GM23338 (cell line): ENCODE measurements at regions not wholly inside any gene's neighbourhood (a gene's known extent, or its start where the extent isn't known, plus 50 kb on each side); places are given as distances from the start of the nearest gene placed in this dataset.

Source experiments
- ATAC-seq: fragments of 200-7000 bp; cut with Tn5 transposase; 3 replicates; pipeline ENCODE4 v1.9.1; 2020
- DNase-seq: peaks from one replicate; pipeline ENCODE4 v3.0.0-alpha.2; 2015; ENCODE audit warnings: low spot score
- H2AFZ ChIP-seq: fragments of 200-600 bp; sonication (generic); 2 replicates; pipeline ENCODE4 v1.8.0; 2016; ENCODE audit warnings: antibody characterized with exemption, mild to moderate bottlenecking, moderate library complexity
- H3F3A ChIP-seq: fragments of 200-600 bp; sonication (generic); replicated peaks from 2 replicates; pipeline ENCODE4 v1.8.0; 2017; ENCODE audit warnings: antibody characterized with exemption, mixed run types, low read depth
- H3K27ac ChIP-seq: fragments of 200-600 bp; sonication (generic); 2 replicates; pipeline ENCODE4 v1.6.1; 2016; ENCODE audit warnings: low read depth
- H3K27me3 ChIP-seq: fragments of 200-600 bp; sonication (generic); 2 replicates; pipeline ENCODE4 v1.8.0; 2016; ENCODE audit warnings: mild to moderate bottlenecking, mixed run types, moderate library complexity; ENCODE audit not compliant: insufficient read depth
- H3K36me3 ChIP-seq: fragments of 200-600 bp; sonication (generic); 2 replicates; pipeline ENCODE4 v1.8.0; 2016; ENCODE audit warnings: mild to moderate bottlenecking; ENCODE audit not compliant: insufficient read depth
- H3K4me1 ChIP-seq: fragments of 200-600 bp; sonication (generic); 2 replicates; pipeline ENCODE4 v1.8.0; 2016; ENCODE audit warnings: mild to moderate bottlenecking, moderate library complexity; ENCODE audit not compliant: insufficient read depth
- H3K4me2 ChIP-seq: fragments of 200-600 bp; sonication (generic); 2 replicates; pipeline ENCODE4 v1.7.1; 2017; ENCODE audit warnings: mixed run types
- H3K4me3 ChIP-seq: fragments of 200-600 bp; sonication (generic); 2 replicates; pipeline ENCODE4 v1.6.1; 2016; ENCODE audit warnings: mixed run types
- H3K79me2 ChIP-seq: fragments of 200-600 bp; sonication (generic); replicated peaks from 2 replicates; pipeline ENCODE4 v1.8.0; 2017; ENCODE audit warnings: mild to moderate bottlenecking; ENCODE audit not compliant: insufficient read depth
- H3K9me2 ChIP-seq: fragments of 200-600 bp; sonication (generic); 2 replicates; pipeline ENCODE4 v1.8.0; 2017; ENCODE audit not compliant: insufficient read depth
- H4K20me1 ChIP-seq: fragments of 200-600 bp; sonication (generic); replicated peaks from 2 replicates; pipeline ENCODE4 v1.8.0; 2017; ENCODE audit warnings: mild to moderate bottlenecking; ENCODE audit not compliant: insufficient read depth
- H3K27ac Mint-ChIP-seq: 2 replicates; pipeline ENCODE4 v1.8.0; 2020; ENCODE audit warnings: inconsistent platforms, mild to moderate bottlenecking, moderate library complexity, mixed read lengths
- H3K27me3 Mint-ChIP-seq: 3 replicates; pipeline ENCODE4 v1.8.0; 2022; ENCODE audit warnings: low read depth, mild to moderate bottlenecking, moderate library complexity, mixed read lengths, inconsistent platforms; ENCODE audit not compliant: insufficient read depth, poor library complexity
- H3K36me3 Mint-ChIP-seq: 3 replicates; pipeline ENCODE4 v1.8.0; 2021; ENCODE audit warnings: low read depth, mild to moderate bottlenecking, inconsistent platforms, moderate library complexity, mixed read lengths
- H3K4me1 Mint-ChIP-seq: 3 replicates; pipeline ENCODE4 v1.8.0; 2020; ENCODE audit warnings: mild to moderate bottlenecking, inconsistent platforms, mixed read lengths
- H3K4me3 Mint-ChIP-seq: 3 replicates; pipeline ENCODE4 v1.8.0; 2021; ENCODE audit warnings: moderate library complexity, mild to moderate bottlenecking, inconsistent platforms, mixed read lengths
- H3K9me3 Mint-ChIP-seq: 3 replicates; pipeline ENCODE4 v1.8.0; 2020; ENCODE audit warnings: moderate library complexity, mild to moderate bottlenecking, inconsistent platforms, mixed read lengths
- CREB1 ChIP-seq: fragments of 250-450 bp; sonication (Bioruptor Pico); IDR thresholded peaks from 2 replicates; pipeline ENCODE4 v1.5.0; 2020; ENCODE audit warnings: low read depth, mild to moderate bottlenecking, moderate library complexity
- CTCF ChIP-seq, 2 experiments: fragments of 200-600 bp in 1 of 2; sonication (generic) in 1 of 2; conservative IDR thresholded peaks; 2 replicates each; pipeline versions ENCODE4 v1.5.1 to v1.6.1; 2016 to 2017; ENCODE audit warnings: antibody characterized with exemption in 2 of 2, low read depth in 2 of 2, mild to moderate bottlenecking in 2 of 2, moderate library complexity in 1 of 2
- ETS1 ChIP-seq: IDR thresholded peaks from 2 replicates; pipeline ENCODE4 v1.6.1; 2016; ENCODE audit warnings: antibody characterized with exemption
- EZH2 ChIP-seq: fragments of 200-600 bp; sonication (generic); IDR thresholded peaks from one replicate; pipeline ENCODE4 v1.8.0; 2017; ENCODE audit warnings: antibody characterized with exemption, mild to moderate bottlenecking, low read depth; ENCODE audit not compliant: unreplicated experiment
- EZH2phosphoT487 ChIP-seq: fragments of 200-600 bp; sonication (generic); IDR thresholded peaks from one replicate; pipeline ENCODE4 v1.8.1; 2018; ENCODE audit warnings: antibody characterized with exemption; ENCODE audit not compliant: unreplicated experiment
- JUNB ChIP-seq: IDR thresholded peaks from one replicate; pipeline ENCODE4 v1.6.1; 2016; ENCODE audit warnings: antibody characterized with exemption; ENCODE audit not compliant: unreplicated experiment
- NANOG ChIP-seq: IDR thresholded peaks from 2 replicates; pipeline ENCODE4 v1.6.1; 2016; ENCODE audit warnings: antibody characterized with exemption, borderline replicate concordance
- POLR2AphosphoS5 ChIP-seq: IDR thresholded peaks from 2 replicates; pipeline ENCODE4 v1.6.1; 2016; ENCODE audit warnings: antibody characterized with exemption, low read depth
- REST ChIP-seq: IDR thresholded peaks from one replicate; pipeline ENCODE4 v1.6.1; 2018; ENCODE audit warnings: antibody characterized with exemption; ENCODE audit not compliant: unreplicated experiment
- STAT1 ChIP-seq: IDR thresholded peaks from one replicate; pipeline ENCODE4 v1.6.1; 2016; ENCODE audit warnings: antibody characterized with exemption; ENCODE audit not compliant: unreplicated experiment
- ZNF114 ChIP-seq: fragments of 250-450 bp; sonication (Bioruptor Pico); IDR thresholded peaks from 2 replicates; pipeline ENCODE4 v1.5.0; 2020; ENCODE audit warnings: mild to moderate bottlenecking, moderate library complexity
- ZNF331 ChIP-seq: fragments of 250-450 bp; sonication (Bioruptor Pico); IDR thresholded peaks from 2 replicates; pipeline ENCODE4 v1.5.0; 2020; ENCODE audit warnings: low read depth, mild to moderate bottlenecking, moderate library complexity
- ZNF462 ChIP-seq: fragments of 250-450 bp; sonication (Bioruptor Pico); IDR thresholded peaks from 2 replicates; pipeline ENCODE4 v1.5.0; 2020; ENCODE audit warnings: mild to moderate bottlenecking, moderate library complexity

GRCh38 chr5:35297755-35298154 lies 67.5 kb upstream of the PRLR start:
- Mint-ChIP-seq H3K9me3 (peaks cover 6% of the 10 kb centered on the region; the same call in 1 of the 3 replicates), H3K27ac (no peak overlapping the region), H3K4me3 (no peak overlapping the region), H3K36me3 (no peaks in the 10 kb centered on the region; the same call in 2 of the 3 replicates), H3K4me1 (no peaks in the 10 kb centered on the region; the same call in 2 of the 3 replicates), H3K27me3 (no peaks in the 10 kb centered on the region)
- H3F3A ChIP-seq: no peaks in the 10 kb centered on the region
- no peaks in the 10 kb centered on the region for H3K27me3 ChIP-seq
- no peak overlapping the region for H3K4me2 ChIP-seq
- H3K4me3 ChIP-seq: no peak overlapping the region
- no peaks in the 10 kb centered on the region for H3K79me2 ChIP-seq
- DNase-seq: no peak
- peaks cover 6% of the 10 kb centered on the region for H3K9me2 ChIP-seq
- no peak overlapping the region for H2AFZ ChIP-seq
- no peak overlapping the region for H3K27ac ChIP-seq
- ATAC-seq: no peak
- H3K4me1 ChIP-seq: no peaks in the 10 kb centered on the region
- TF ChIP-seq CTCF (conservative IDR thresholded peaks at IDR 0.05; ENCODE audit: low read depth in 2 of 2): no peak
- TF ChIP-seq ZNF331 (CRISPR knock-in tag): no peak
- TF ChIP-seq EZH2: no peak
- no peak for TF ChIP-seq NANOG
- no peak for TF ChIP-seq EZH2phosphoT487
- TF ChIP-seq REST: no peak
- no peak for TF ChIP-seq ZNF462 (CRISPR knock-in tag)
- no peak for TF ChIP-seq POLR2AphosphoS5
- TF ChIP-seq CREB1: no peak
- TF ChIP-seq ETS1: no peak
- no peak for TF ChIP-seq JUNB
- no peak for TF ChIP-seq STAT1
- TF ChIP-seq ZNF114 (CRISPR knock-in tag): no peak
- H4K20me1 ChIP-seq: no peaks in the 10 kb centered on the region
- H3K36me3 ChIP-seq: no peaks in the 10 kb centered on the region
